ENCODE measurements at regions not wholly inside any gene's neighbourhood (a gene's known extent, or its start where the extent isn't known, plus 50 kb on each side); places are given as distances from the start of the nearest gene placed in this dataset.
"Not testable (repeated sequence)": the region's sequence is repeated elsewhere in the genome, so short reads cannot be mapped to it uniquely, and the experiment has no call there.

- no peak for DNase-seq (ENCODE audit: low read depth)
- in situ Hi-C loops (cut with HindIII; ENCODE audit: low pct_unique_long_range_greater_than_20kb, low sequenced_read_pairs): no loop called here
These were observed 1120.3 kb downstream of the MRPL39 start for GRCh38 chr21:24486973-24487372.

GRCh38 chr21:24483361-24483760 is 1123.9 kb downstream of the MRPL39 start:
- DNase-seq (ENCODE audit: low read depth); in situ Hi-C loops (cut with HindIII; ENCODE audit: low pct_unique_long_range_greater_than_20kb, low sequenced_read_pairs): not testable (repeated sequence)

- in situ Hi-C loops (cut with HindIII; ENCODE audit: low pct_unique_long_range_greater_than_20kb, low sequenced_read_pairs): no loop called here
- no peak for DNase-seq (ENCODE audit: low read depth)
These were observed 1136.4 kb downstream of the MRPL39 start for GRCh38 chr21:24470852-24471251.

- in situ Hi-C loops (cut with HindIII; ENCODE audit: low pct_unique_long_range_greater_than_20kb, low sequenced_read_pairs): no loop called here
- DNase-seq (ENCODE audit: low read depth): no peak
These were observed 1150.9 kb downstream of the MRPL39 start for GRCh38 chr21:24456358-24456757.

- in situ Hi-C loops (cut with HindIII; ENCODE audit: low pct_unique_long_range_greater_than_20kb, low sequenced_read_pairs): no loop called here
These were observed 1157.2 kb downstream of the MRPL39 start for GRCh38 chr21:24450119-24450518.

GRCh38 chr21:24445517-24445916 is 1161.8 kb downstream of the MRPL39 start:
- in situ Hi-C loops (cut with HindIII; ENCODE audit: low pct_unique_long_range_greater_than_20kb, low sequenced_read_pairs): no loop called here

More at GRCh38 chr21:24450119-24450518, 1157.2 kb downstream of the MRPL39 start:
- no peak for DNase-seq (ENCODE audit: low read depth)

GRCh38 chr21:24444736-24445135 is 1162.5 kb downstream of the MRPL39 start:
- DNase-seq (ENCODE audit: low read depth): no peak
- in situ Hi-C loops (cut with HindIII; ENCODE audit: low pct_unique_long_range_greater_than_20kb, low sequenced_read_pairs): no loop called here

More at GRCh38 chr21:24445517-24445916, 1161.8 kb downstream of the MRPL39 start:
- no peak for DNase-seq (ENCODE audit: low read depth)

GRCh38 chr21:24436236-24436635 is 1171.0 kb downstream of the MRPL39 start:
- no peak for DNase-seq (ENCODE audit: low read depth)
- in situ Hi-C loops (cut with HindIII; ENCODE audit: low pct_unique_long_range_greater_than_20kb, low sequenced_read_pairs): no loop called here

GRCh38 chr21:24428591-24429199 is 1178.6 kb downstream of the MRPL39 start:
- in situ Hi-C loops (cut with HindIII; ENCODE audit: low pct_unique_long_range_greater_than_20kb, low sequenced_read_pairs): no loop called here
- DNase-seq (ENCODE audit: low read depth): no peak

GRCh38 chr21:24424776-24425175 is 1182.5 kb downstream of the MRPL39 start:
- in situ Hi-C loops (cut with HindIII; ENCODE audit: low pct_unique_long_range_greater_than_20kb, low sequenced_read_pairs): no loop called here
- DNase-seq (ENCODE audit: low read depth): no peak

GRCh38 chr21:24423546-24423945 is 1183.7 kb downstream of the MRPL39 start:
- in situ Hi-C loops (cut with HindIII; ENCODE audit: low pct_unique_long_range_greater_than_20kb, low sequenced_read_pairs): no loop called here
- no peak for DNase-seq (ENCODE audit: low read depth)

- in situ Hi-C loops (cut with HindIII; ENCODE audit: low pct_unique_long_range_greater_than_20kb, low sequenced_read_pairs): no loop called here
These were observed 1186.6 kb downstream of the MRPL39 start for GRCh38 chr21:24420689-24421088.

GRCh38 chr21:24419641-24420040 is 1187.6 kb downstream of the MRPL39 start:
- in situ Hi-C loops (cut with HindIII; ENCODE audit: low pct_unique_long_range_greater_than_20kb, low sequenced_read_pairs); DNase-seq (ENCODE audit: low read depth): not testable (repeated sequence)

More at GRCh38 chr21:24420689-24421088, 1186.6 kb downstream of the MRPL39 start:
- no peak for DNase-seq (ENCODE audit: low read depth)

- in situ Hi-C loops (cut with HindIII; ENCODE audit: low pct_unique_long_range_greater_than_20kb, low sequenced_read_pairs): no loop called here
- no peak for DNase-seq (ENCODE audit: low read depth)
These were observed 1188.6 kb downstream of the MRPL39 start for GRCh38 chr21:24418671-24419070.

GRCh38 chr21:24411429-24411828 is 1195.9 kb downstream of the MRPL39 start:
- in situ Hi-C loops (cut with HindIII; ENCODE audit: low pct_unique_long_range_greater_than_20kb, low sequenced_read_pairs): no loop called here
- DNase-seq (ENCODE audit: low read depth): no peak

GRCh38 chr21:24403221-24403620 is 1204.1 kb downstream of the MRPL39 start:
- DNase-seq (ENCODE audit: low read depth): no peak
- in situ Hi-C loops (cut with HindIII; ENCODE audit: low pct_unique_long_range_greater_than_20kb, low sequenced_read_pairs): no loop called here

GRCh38 chr21:24395320-24395923 is 1211.9 kb downstream of the MRPL39 start:
- in situ Hi-C loops (cut with HindIII; ENCODE audit: low pct_unique_long_range_greater_than_20kb, low sequenced_read_pairs): no loop called here
- peak; percentile 3 for DNase-seq (ENCODE audit: low read depth)

GRCh38 chr21:24375201-24375600 is 1232.1 kb downstream of the MRPL39 start:
- no peak for DNase-seq (ENCODE audit: low read depth)
- in situ Hi-C loops (cut with HindIII; ENCODE audit: low pct_unique_long_range_greater_than_20kb, low sequenced_read_pairs): no loop called here

GRCh38 chr21:24372506-24372905 is 1234.8 kb downstream of the MRPL39 start:
- DNase-seq (ENCODE audit: low read depth): peak; percentile 6
- in situ Hi-C loops (cut with HindIII; ENCODE audit: low pct_unique_long_range_greater_than_20kb, low sequenced_read_pairs): no loop called here

- DNase-seq (ENCODE audit: low read depth): no peak
- in situ Hi-C loops (cut with HindIII; ENCODE audit: low pct_unique_long_range_greater_than_20kb, low sequenced_read_pairs): no loop called here
These were observed 1237.5 kb downstream of the MRPL39 start for GRCh38 chr21:24369746-24370145.
